ENCODE measurements at regions not wholly inside any gene's neighbourhood (a gene's known extent, or its start where the extent isn't known, plus 50 kb on each side); places are given as distances from the start of the nearest gene placed in this dataset.

DNA sequence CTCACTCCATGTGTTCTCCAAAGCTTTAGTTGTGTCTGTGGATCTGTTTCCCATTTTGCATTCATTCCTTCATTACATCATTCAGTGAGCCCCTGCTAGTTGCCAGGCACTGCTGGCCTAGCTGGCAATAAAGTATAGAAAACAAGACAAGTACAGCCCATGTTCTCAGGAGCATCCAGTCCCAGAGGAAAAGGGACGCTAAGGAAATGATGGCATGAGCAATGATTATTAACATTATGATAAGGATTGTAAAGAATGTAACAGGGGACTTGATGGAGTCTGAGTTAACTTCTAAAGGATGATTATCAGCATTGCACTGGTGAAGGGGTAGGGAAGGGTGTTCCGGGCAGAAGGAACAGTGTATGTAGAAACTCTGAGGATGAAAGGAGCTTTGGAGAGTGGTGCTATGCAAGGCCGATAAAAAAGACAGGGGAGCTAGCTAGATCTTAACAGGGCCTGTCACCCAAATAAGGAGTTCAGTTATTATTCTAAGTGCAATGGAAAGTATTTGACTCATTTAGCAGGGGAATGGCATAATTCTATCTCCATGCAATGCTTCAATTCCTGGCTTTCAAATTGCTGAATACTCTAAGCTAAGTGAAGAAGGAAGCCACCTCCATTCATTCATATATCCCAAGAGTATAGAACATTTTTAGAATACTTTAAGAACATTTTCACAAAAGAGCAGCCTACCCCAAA, 258.2 kb upstream of the STT3B start:
- no peaks in the 10 kb centered on the region for H3K9me1 ChIP-seq (ENCODE audit: control insufficient read depth, extremely low read depth, insufficient read depth, low read length)
- peak overlapping the region; percentile 61 for H3K4me2 ChIP-seq (ENCODE audit: control insufficient read depth, extremely low read depth, insufficient read depth, low read depth, low read length)
- H2AFZ ChIP-seq (ENCODE audit: control insufficient read depth, low read length), result no peak overlapping the region
- H3K27ac ChIP-seq (ENCODE audit: control insufficient read depth, insufficient read depth, low read length), result peak overlapping the region; percentile 63
- H3K4me3 ChIP-seq (ENCODE audit: control insufficient read depth in 2 of 3, extremely low read depth in 1 of 3, insufficient read depth in 2 of 3, low read depth in 1 of 3, low read length in 3 of 3), result no peak overlapping the region
- no peaks in the 10 kb centered on the region for H3K9me3 ChIP-seq (ENCODE audit: control insufficient read depth, low read depth, low read length)
- H3K27me3 ChIP-seq (ENCODE audit: control insufficient read depth, extremely low read depth, insufficient read depth, low read length), result no peaks in the 10 kb centered on the region
- H3K79me2 ChIP-seq (ENCODE audit: control insufficient read depth, insufficient read depth, low read length), result no peaks in the 10 kb centered on the region
- dilution Hi-C loops (cut with MboI; ENCODE audit: extremely low pct_ligation_motif_present, low sequenced_read_pairs), result no loop called here
- no peak overlapping the region for H3K9ac ChIP-seq (ENCODE audit: control insufficient read depth, extremely low read depth, insufficient read depth, low read length)
- no peaks in the 10 kb centered on the region for H4K20me1 ChIP-seq (ENCODE audit: control insufficient read depth, extremely low read depth, insufficient read depth, low read length)
- TF ChIP-seq, protein P1, sequence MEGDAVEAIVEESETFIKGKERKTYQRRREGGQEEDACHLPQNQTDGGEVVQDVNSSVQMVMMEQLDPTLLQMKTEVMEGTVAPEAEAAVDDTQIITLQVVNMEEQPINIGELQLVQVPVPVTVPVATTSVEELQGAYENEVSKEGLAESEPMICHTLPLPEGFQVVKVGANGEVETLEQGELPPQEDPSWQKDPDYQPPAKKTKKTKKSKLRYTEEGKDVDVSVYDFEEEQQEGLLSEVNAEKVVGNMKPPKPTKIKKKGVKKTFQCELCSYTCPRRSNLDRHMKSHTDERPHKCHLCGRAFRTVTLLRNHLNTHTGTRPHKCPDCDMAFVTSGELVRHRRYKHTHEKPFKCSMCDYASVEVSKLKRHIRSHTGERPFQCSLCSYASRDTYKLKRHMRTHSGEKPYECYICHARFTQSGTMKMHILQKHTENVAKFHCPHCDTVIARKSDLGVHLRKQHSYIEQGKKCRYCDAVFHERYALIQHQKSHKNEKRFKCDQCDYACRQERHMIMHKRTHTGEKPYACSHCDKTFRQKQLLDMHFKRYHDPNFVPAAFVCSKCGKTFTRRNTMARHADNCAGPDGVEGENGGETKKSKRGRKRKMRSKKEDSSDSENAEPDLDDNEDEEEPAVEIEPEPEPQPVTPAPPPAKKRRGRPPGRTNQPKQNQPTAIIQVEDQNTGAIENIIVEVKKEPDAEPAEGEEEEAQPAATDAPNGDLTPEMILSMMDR (optimal IDR thresholded peaks at IDR 0.05 in 1 of 3, IDR thresholded peaks at IDR 0.05 in 1 of 3, conservative IDR thresholded peaks at IDR 0.05 in 1 of 3; ENCODE audit: extremely low read depth in 1 of 3, insufficient read depth in 2 of 3, low read length in 3 of 3), result no peak
- TF ChIP-seq EZH2 (IDR thresholded peaks at IDR 0.05; ENCODE audit: low read length), result no peak
- no peak for DNase-seq (ENCODE audit: low read depth, low spot score)
- peaks cover 22% of the 10 kb centered on the region for H3K4me1 ChIP-seq (ENCODE audit: control insufficient read depth, extremely low read depth, insufficient read depth, low read length)
- no peaks in the 10 kb centered on the region for H3K36me3 ChIP-seq (ENCODE audit: control insufficient read depth in 2 of 2, extremely low read depth in 1 of 2, insufficient read depth in 2 of 2, low read length in 2 of 2)
- FAIRE-seq, result no peak

DNA sequence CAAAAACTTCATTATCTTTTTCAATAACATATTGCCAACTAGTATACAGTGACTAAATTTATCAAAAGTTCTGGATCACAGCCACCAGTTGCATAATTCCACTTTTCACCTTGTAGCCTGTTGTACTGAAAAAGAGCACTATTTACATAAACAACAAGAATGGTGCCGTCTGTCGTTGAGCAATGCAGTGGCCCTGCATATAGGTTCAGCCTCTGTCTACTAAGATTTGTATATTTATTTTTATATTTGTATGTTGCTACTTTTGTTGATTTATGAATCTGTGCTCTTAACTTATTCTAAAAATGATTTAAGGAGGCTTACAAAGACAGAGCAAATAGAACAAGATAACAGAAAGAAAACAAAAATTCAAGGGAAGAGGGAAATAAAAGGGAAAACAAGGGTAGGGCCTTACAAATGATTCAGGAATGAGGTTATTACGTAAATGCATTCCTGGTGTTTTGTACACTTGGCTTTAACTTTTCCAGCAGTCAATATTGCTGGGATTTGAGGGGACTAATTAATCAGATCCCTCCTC, 257.6 kb upstream of the STT3B start:
- Histone ChIP-seq H3K27ac (ENCODE audit: control insufficient read depth, insufficient read depth, low read length) (peak overlapping the region; percentile 63), H2AFZ (ENCODE audit: control insufficient read depth, low read length) (peak overlapping the region; percentile 64), H3K9me1 (ENCODE audit: control insufficient read depth, extremely low read depth, insufficient read depth, low read length) (no peaks in the 10 kb centered on the region), H3K36me3 (ENCODE audit: control insufficient read depth in 2 of 2, extremely low read depth in 1 of 2, insufficient read depth in 2 of 2, low read length in 2 of 2) (no peaks in the 10 kb centered on the region), H3K9me3 (ENCODE audit: control insufficient read depth, low read depth, low read length) (no peaks in the 10 kb centered on the region), H3K4me3 (ENCODE audit: control insufficient read depth in 2 of 3, extremely low read depth in 1 of 3, insufficient read depth in 2 of 3, low read depth in 1 of 3, low read length in 3 of 3) (peak overlapping the region in 1 of 3 experiments; percentile 40), H3K4me1 (ENCODE audit: control insufficient read depth, extremely low read depth, insufficient read depth, low read length) (peaks cover 22% of the 10 kb centered on the region), H3K4me2 (ENCODE audit: control insufficient read depth, extremely low read depth, insufficient read depth, low read depth, low read length) (peak overlapping the region; percentile 61), H3K79me2 (ENCODE audit: control insufficient read depth, insufficient read depth, low read length) (no peaks in the 10 kb centered on the region), H3K9ac (ENCODE audit: control insufficient read depth, extremely low read depth, insufficient read depth, low read length) (peak overlapping the region; percentile 3), H4K20me1 (ENCODE audit: control insufficient read depth, extremely low read depth, insufficient read depth, low read length) (no peaks in the 10 kb centered on the region), H3K27me3 (ENCODE audit: control insufficient read depth, extremely low read depth, insufficient read depth, low read length) (no peaks in the 10 kb centered on the region)
- FAIRE-seq, result peak; percentile 57
- no peak for TF ChIP-seq EZH2 (IDR thresholded peaks at IDR 0.05; ENCODE audit: low read length)
- DNase-seq (ENCODE audit: low read depth, low spot score), result no peak
- dilution Hi-C loops (cut with MboI; ENCODE audit: extremely low pct_ligation_motif_present, low sequenced_read_pairs), result no loop called here

All from keratinocyte (primary cell).